Vagina (tissue), 2 donors: ENCODE measurements at regions not wholly inside any gene's neighbourhood (a gene's known extent, or its start where the extent isn't known, plus 50 kb on each side); places are given as distances from the start of the nearest gene placed in this dataset.

Experiments
- DNase-seq, 2 donors: peaks; one replicate each; pipeline ENCODE4 v3.0.0-alpha.2; 2017; ENCODE audit errors: extremely low spot score in 2 of 2
- H3K27ac ChIP-seq: fragments of 200-600 bp; sonication (generic); one replicate; pipeline ENCODE4 v1.5.1; 2019
- H3K27me3 ChIP-seq: fragments of 200-600 bp; sonication (generic); one replicate; pipeline ENCODE4 v1.5.1; 2019
- H3K36me3 ChIP-seq, 2 donors: fragments of 200-600 bp; sonication (generic); one replicate each; pipeline ENCODE4 v1.5.1; 2017 to 2019
- H3K4me1 ChIP-seq: fragments of 200-600 bp; sonication (generic); one replicate; pipeline ENCODE4 v1.5.1; 2019
- H3K4me3 ChIP-seq, 2 donors: fragments of 200-600 bp; sonication (generic); 1 replicate in 1 of 2; 2 replicates in 1 of 2; pipeline ENCODE4 v1.5.1; 2016 to 2019
- H3K9me3 ChIP-seq: fragments of 200-600 bp; sonication (generic); one replicate; pipeline ENCODE4 v1.5.1; 2019
- CTCF ChIP-seq, 3 experiments: fragments of 450-650 bp in 2 of 3; fragments of 200-600 bp in 1 of 3; sonication (generic) in 1 of 3; IDR thresholded peaks; one replicate each; pipeline ENCODE4 v1.5.1; 2017 to 2019; ENCODE audit warnings: antibody characterized with exemption in 3 of 3, mild to moderate bottlenecking in 2 of 3, moderate library complexity in 2 of 3
- POLR2A ChIP-seq, 2 donors: fragments of 450-650 bp; IDR thresholded peaks; one replicate each; pipeline ENCODE4 v1.6.1; 2017; ENCODE audit warnings: antibody characterized with exemption in 2 of 2, mild to moderate bottlenecking in 2 of 2, moderate library complexity in 2 of 2
- POLR2AphosphoS5 ChIP-seq, 2 donors: sonication (generic); formaldehyde crosslinking; IDR thresholded peaks; one replicate each; pipeline ENCODE4 v1.9.0; 2017; ENCODE audit warnings: antibody characterized with exemption in 2 of 2, mild to moderate bottlenecking in 2 of 2, low read depth in 1 of 2; ENCODE audit not compliant: insufficient read depth in 1 of 2
- intact Hi-C: fragments of 100-400 bp; cut with DNase I; formaldehyde crosslinking; loops from one replicate; pipeline ENCODE4 v1.15.1; 2023

- TF ChIP-seq POLR2A (IDR thresholded peaks at IDR 0.05) (no peak), CTCF (IDR thresholded peaks at IDR 0.05) (no peak), POLR2AphosphoS5 (IDR thresholded peaks at IDR 0.05; ENCODE audit: insufficient read depth in 1 of 2, low read depth in 1 of 2) (no peak)
- H3K4me1 ChIP-seq: no peaks in the 10 kb centered on the region
- intact Hi-C loops: no loop called here
- no peaks in the 10 kb centered on the region for H3K27me3 ChIP-seq
- H3K27ac ChIP-seq: no peak overlapping the region
- no peak for DNase-seq
- no peak overlapping the region for H3K4me3 ChIP-seq
- no peaks in the 10 kb centered on the region for H3K9me3 ChIP-seq
- H3K36me3 ChIP-seq: no peaks in the 10 kb centered on the region
Measured at GRCh38 chr4:66443008-66443407, 772.7 kb upstream of the EPHA5 start.

GRCh38 chr4:66439508-66439907, 769.2 kb upstream of the EPHA5 start:
- no peak overlapping the region for H3K4me3 ChIP-seq
- H3K27me3 ChIP-seq: no peaks in the 10 kb centered on the region
- H3K9me3 ChIP-seq: no peaks in the 10 kb centered on the region
- no peak overlapping the region for H3K27ac ChIP-seq
- TF ChIP-seq POLR2A (IDR thresholded peaks at IDR 0.05) (no peak), CTCF (IDR thresholded peaks at IDR 0.05) (no peak), POLR2AphosphoS5 (IDR thresholded peaks at IDR 0.05; ENCODE audit: insufficient read depth in 1 of 2, low read depth in 1 of 2) (no peak)
- no peaks in the 10 kb centered on the region for H3K4me1 ChIP-seq
- DNase-seq: no peak
- intact Hi-C loops: no loop called here
- H3K36me3 ChIP-seq: no peaks in the 10 kb centered on the region

- intact Hi-C loops: no loop called here
- no peaks in the 10 kb centered on the region for H3K4me1 ChIP-seq
- H3K9me3 ChIP-seq: no peaks in the 10 kb centered on the region
- no peaks in the 10 kb centered on the region for H3K36me3 ChIP-seq
- H3K27me3 ChIP-seq: no peaks in the 10 kb centered on the region
- no peak for TF ChIP-seq POLR2AphosphoS5 (IDR thresholded peaks at IDR 0.05; ENCODE audit: insufficient read depth in 1 of 2, low read depth in 1 of 2)
- TF ChIP-seq CTCF (IDR thresholded peaks at IDR 0.05): no peak
- no peak for TF ChIP-seq POLR2A (IDR thresholded peaks at IDR 0.05)
- no peak overlapping the region for H3K27ac ChIP-seq
- no peak for DNase-seq
- no peak overlapping the region for H3K4me3 ChIP-seq
Measured at GRCh38 chr4:66433706-66434105, 763.4 kb upstream of the EPHA5 start.

- H3K9me3 ChIP-seq: no peaks in the 10 kb centered on the region
- H3K36me3 ChIP-seq: no peaks in the 10 kb centered on the region
- H3K27me3 ChIP-seq: no peaks in the 10 kb centered on the region
- intact Hi-C loops: no loop called here
- no peak overlapping the region for H3K4me3 ChIP-seq
- no peak overlapping the region for H3K27ac ChIP-seq
- no peaks in the 10 kb centered on the region for H3K4me1 ChIP-seq
- no peak for TF ChIP-seq CTCF (IDR thresholded peaks at IDR 0.05)
- no peak for TF ChIP-seq POLR2A (IDR thresholded peaks at IDR 0.05)
- TF ChIP-seq POLR2AphosphoS5 (IDR thresholded peaks at IDR 0.05; ENCODE audit: insufficient read depth in 1 of 2, low read depth in 1 of 2): no peak
- DNase-seq: no peak
Measured at GRCh38 chr4:66430856-66431255, 760.6 kb upstream of the EPHA5 start.

GRCh38 chr4:66429276-66429675, 759.0 kb upstream of the EPHA5 start:
- intact Hi-C loops: no loop called here
- Histone ChIP-seq H3K9me3 (no peaks in the 10 kb centered on the region), H3K4me1 (no peaks in the 10 kb centered on the region), H3K27me3 (no peaks in the 10 kb centered on the region), H3K36me3 (no peaks in the 10 kb centered on the region), H3K27ac (no peak overlapping the region), H3K4me3 (no peak overlapping the region)
- no peak for DNase-seq
- TF ChIP-seq POLR2A (IDR thresholded peaks at IDR 0.05): no peak
- TF ChIP-seq CTCF (IDR thresholded peaks at IDR 0.05): no peak
- TF ChIP-seq POLR2AphosphoS5 (IDR thresholded peaks at IDR 0.05; ENCODE audit: insufficient read depth in 1 of 2, low read depth in 1 of 2): no peak
